B cell (primary cell): ENCODE measurements at regions not wholly inside any gene's neighbourhood (a gene's known extent, or its start where the extent isn't known, plus 50 kb on each side); places are given as distances from the start of the nearest gene placed in this dataset.

Source experiments
- CTCF ChIP-seq: fragments of 200-600 bp; IDR thresholded peaks from one replicate; pipeline ENCODE4 v1.8.0; 2022; ENCODE audit warnings: antibody characterized with exemption, mild to moderate bottlenecking
- EZH2 ChIP-seq: IDR thresholded peaks from 2 replicates; pipeline ENCODE4 v1.6.1; 2012; ENCODE audit warnings: borderline replicate concordance, low read depth, mild to moderate bottlenecking, moderate library complexity, low read length; ENCODE audit not compliant: insufficient read depth, poor library complexity, severe bottlenecking

- TF ChIP-seq CTCF, result no peak
- TF ChIP-seq EZH2, result no peak
Observed at GRCh38 chr15:95368755-95369601, 961.5 kb upstream of the NR2F2 start.
